ENCODE measurements at regions not wholly inside any gene's neighbourhood (a gene's known extent, or its start where the extent isn't known, plus 50 kb on each side); places are given as distances from the start of the nearest gene placed in this dataset.
"Not testable (repeated sequence)": the region's sequence is repeated elsewhere in the genome, so short reads cannot be mapped to it uniquely, and the experiment has no call there.

- no peak overlapping the region for H3K4me3 ChIP-seq (ENCODE audit: low read depth, low read length)
- DNase-seq (ENCODE audit: low read depth): no peak
- TF ChIP-seq, protein P1, sequence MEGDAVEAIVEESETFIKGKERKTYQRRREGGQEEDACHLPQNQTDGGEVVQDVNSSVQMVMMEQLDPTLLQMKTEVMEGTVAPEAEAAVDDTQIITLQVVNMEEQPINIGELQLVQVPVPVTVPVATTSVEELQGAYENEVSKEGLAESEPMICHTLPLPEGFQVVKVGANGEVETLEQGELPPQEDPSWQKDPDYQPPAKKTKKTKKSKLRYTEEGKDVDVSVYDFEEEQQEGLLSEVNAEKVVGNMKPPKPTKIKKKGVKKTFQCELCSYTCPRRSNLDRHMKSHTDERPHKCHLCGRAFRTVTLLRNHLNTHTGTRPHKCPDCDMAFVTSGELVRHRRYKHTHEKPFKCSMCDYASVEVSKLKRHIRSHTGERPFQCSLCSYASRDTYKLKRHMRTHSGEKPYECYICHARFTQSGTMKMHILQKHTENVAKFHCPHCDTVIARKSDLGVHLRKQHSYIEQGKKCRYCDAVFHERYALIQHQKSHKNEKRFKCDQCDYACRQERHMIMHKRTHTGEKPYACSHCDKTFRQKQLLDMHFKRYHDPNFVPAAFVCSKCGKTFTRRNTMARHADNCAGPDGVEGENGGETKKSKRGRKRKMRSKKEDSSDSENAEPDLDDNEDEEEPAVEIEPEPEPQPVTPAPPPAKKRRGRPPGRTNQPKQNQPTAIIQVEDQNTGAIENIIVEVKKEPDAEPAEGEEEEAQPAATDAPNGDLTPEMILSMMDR (IDR thresholded peaks at IDR 0.05; ENCODE audit: insufficient read depth, low read length): no peak
Measured at GRCh38 chr2:62320657-62321357, 124.9 kb downstream of the B3GNT2 start.

DNA sequence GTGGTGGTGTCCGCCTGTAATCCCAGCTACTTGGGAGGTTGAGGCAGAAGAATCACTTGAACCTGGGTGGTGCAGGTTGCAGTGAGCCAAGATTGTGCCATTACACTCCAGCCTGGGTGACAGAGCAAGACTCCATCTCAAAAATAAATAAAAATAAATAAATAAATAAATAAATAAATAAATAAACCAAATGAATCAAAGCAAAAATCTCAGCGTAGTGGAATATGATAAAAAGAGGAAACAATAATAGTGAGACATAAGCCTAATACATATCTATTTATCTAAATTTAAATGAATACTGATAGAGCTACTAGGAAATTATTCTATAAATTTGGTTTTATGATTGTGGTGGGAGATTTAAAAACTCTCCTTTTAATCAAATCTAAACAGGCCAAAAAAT is 124.2 kb downstream of the B3GNT2 start:
- not testable (repeated sequence) for DNase-seq (ENCODE audit: low read depth); H3K4me3 ChIP-seq (ENCODE audit: low read depth, low read length)

- no peak for DNase-seq (ENCODE audit: low read depth)
- TF ChIP-seq, protein P1 (IDR thresholded peaks at IDR 0.05; ENCODE audit: insufficient read depth, low read length): no peak
- no peak overlapping the region for H3K4me3 ChIP-seq (ENCODE audit: low read depth, low read length)
Measured at GRCh38 chr2:62319070-62319469, 123.2 kb downstream of the B3GNT2 start.

DNA sequence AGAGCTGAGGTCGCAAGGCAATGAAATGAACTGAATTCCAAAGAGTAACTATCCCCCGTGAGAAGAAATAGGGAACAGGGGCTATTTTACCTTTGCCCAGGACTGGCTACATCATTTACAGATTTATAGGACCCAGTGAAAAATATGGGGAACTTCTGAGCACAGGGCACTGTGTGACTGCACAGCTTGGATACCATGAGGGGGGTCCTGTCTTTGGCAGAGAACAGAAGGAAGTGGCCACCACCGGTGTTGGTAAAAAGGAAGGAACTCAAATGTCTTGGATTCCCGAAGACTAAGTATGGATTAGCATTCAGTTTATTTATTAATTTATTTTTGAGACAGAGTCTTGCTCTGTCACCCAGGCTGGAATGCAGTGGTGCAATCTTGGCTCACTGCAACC is 119.6 kb downstream of the B3GNT2 start:
- no peak for DNase-seq (ENCODE audit: low read depth)
- H3K4me3 ChIP-seq (ENCODE audit: low read depth, low read length): no peak overlapping the region
- TF ChIP-seq, protein P1 (IDR thresholded peaks at IDR 0.05; ENCODE audit: insufficient read depth, low read length): no peak

DNA sequence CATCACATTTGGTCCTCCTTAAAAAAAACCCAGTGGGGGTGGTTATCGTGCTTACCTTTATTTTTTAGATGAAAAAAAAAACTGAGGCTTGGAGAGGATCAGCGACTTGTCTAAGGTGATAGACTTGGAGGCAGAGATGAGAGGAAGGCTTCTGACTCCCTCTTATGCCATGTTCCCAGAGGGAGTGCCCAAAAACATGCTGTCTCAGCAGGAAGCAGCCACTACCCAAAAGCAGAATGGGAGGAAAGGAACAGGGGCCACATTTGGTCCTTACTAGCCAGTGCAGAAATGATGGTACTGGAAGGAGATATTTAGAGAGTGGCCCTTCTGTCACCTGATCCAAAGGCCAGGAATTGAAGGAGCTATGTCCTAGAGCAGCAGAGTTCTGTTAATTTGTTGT is 118.4 kb downstream of the B3GNT2 start:
- no peak overlapping the region for H3K4me3 ChIP-seq (ENCODE audit: low read depth, low read length)
- no peak for DNase-seq (ENCODE audit: low read depth)
- TF ChIP-seq, protein P1 (IDR thresholded peaks at IDR 0.05; ENCODE audit: insufficient read depth, low read length): no peak

GRCh38 chr2:62313449-62314227 is 117.7 kb downstream of the B3GNT2 start:
- TF ChIP-seq, protein P1 (IDR thresholded peaks at IDR 0.05; ENCODE audit: insufficient read depth, low read length): no peak
- H3K4me3 ChIP-seq (ENCODE audit: low read depth, low read length): no peak overlapping the region
- DNase-seq (ENCODE audit: low read depth): no peak

DNA sequence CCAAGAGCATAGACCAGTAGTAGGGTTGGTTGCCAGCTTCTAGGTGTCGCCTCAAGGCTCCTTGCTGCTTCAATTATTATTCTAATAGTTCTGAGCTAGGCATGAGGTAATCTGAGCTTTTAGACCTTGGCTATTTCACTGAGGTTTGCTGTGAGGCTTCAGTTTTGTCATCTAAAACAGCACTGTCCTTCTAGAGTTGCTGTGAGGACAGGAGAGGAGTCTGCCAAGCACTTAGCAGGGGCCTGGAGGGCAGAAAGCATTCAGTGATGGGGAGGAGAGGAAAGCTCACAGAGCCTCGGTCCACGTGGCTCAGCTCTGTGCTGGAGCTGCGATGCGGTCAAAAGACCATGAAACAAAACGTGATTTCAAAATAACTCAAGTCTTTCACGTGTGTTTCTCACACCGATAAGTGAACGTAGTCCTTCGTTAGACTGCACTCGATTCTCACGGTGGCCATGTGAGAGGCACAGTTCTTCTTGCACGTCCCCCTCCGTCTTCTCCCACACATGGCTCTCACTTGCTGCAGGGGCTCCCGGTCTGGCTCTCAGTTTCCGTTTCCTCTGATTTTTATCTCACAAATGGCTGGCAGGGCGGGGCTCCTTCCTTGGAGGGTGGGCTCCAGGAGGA is 113.7 kb downstream of the B3GNT2 start:
- peak; percentile 4 for DNase-seq (ENCODE audit: low read depth)
- TF ChIP-seq, protein P1 (IDR thresholded peaks at IDR 0.05; ENCODE audit: insufficient read depth, low read length): no peak

More for the DNA sequence above, 113.7 kb downstream of the B3GNT2 start:
- peak overlapping the region; percentile 13 for H3K4me3 ChIP-seq (ENCODE audit: low read depth, low read length)

All from fibroblast of the aortic adventitia (primary cell).